ENCODE measurements at regions not wholly inside any gene's neighbourhood (a gene's known extent, or its start where the extent isn't known, plus 50 kb on each side); places are given as distances from the start of the nearest gene placed in this dataset.
"Not testable (repeated sequence)": the region's sequence is repeated elsewhere in the genome, so short reads cannot be mapped to it uniquely, and the experiment has no call there.

DNA sequence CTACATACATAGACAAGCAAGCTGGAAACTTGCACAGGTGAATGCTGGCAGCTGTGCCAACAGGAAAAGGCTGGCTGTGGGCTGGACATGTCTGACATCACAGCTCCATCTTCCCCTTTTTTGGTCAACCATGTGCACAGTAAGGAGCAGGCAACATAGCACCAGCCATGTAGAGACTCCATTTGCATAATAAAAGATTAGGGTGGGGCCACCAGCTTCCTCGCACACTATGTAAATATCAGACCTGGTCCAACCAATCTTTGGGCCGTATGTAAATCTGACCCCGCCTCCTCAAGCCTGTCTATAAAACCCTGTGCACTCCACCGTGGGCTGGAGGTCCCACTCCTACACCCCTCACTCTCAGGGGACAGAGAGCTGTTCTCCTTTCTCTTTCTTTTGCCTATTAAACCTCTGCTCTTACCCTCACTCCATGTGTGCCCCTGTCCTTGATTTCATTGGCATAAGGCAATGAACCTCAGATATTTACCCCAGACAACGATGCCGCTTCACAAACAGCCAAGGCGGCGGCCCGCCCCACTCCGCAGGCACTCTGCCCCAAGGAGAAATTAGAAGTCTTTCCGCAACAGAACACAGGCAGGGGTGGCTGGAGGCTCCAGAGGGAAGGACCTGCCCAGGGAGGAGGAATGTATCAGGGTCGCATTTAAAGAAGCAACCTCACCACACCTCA is 862.2 kb downstream of the TRIML1 start:
- DNase-seq: no peak
- peaks cover 0 to 4% (median 0%) of the 10 kb centered on the region in 7 donors for H3K27me3 ChIP-seq
- ATAC-seq: no peak
- H3K9me3 ChIP-seq: peaks cover 0 to 19% (median 0%) of the 10 kb centered on the region in 11 donors
- no peak overlapping the region for H3K4me3 ChIP-seq
- no peak overlapping the region for H3K27ac ChIP-seq
- WGBS, 2 donors: 93 to 96% methylated on average over 12 of the region's 12 CpGs
- intact Hi-C loops (cut with DNase I): no loop called here
- TF ChIP-seq, protein P1, sequence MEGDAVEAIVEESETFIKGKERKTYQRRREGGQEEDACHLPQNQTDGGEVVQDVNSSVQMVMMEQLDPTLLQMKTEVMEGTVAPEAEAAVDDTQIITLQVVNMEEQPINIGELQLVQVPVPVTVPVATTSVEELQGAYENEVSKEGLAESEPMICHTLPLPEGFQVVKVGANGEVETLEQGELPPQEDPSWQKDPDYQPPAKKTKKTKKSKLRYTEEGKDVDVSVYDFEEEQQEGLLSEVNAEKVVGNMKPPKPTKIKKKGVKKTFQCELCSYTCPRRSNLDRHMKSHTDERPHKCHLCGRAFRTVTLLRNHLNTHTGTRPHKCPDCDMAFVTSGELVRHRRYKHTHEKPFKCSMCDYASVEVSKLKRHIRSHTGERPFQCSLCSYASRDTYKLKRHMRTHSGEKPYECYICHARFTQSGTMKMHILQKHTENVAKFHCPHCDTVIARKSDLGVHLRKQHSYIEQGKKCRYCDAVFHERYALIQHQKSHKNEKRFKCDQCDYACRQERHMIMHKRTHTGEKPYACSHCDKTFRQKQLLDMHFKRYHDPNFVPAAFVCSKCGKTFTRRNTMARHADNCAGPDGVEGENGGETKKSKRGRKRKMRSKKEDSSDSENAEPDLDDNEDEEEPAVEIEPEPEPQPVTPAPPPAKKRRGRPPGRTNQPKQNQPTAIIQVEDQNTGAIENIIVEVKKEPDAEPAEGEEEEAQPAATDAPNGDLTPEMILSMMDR (IDR thresholded peaks at IDR 0.05): no peak
- H3K4me1 ChIP-seq: no peaks in the 10 kb centered on the region
- no peaks in the 10 kb centered on the region for H3K36me3 ChIP-seq

DNA sequence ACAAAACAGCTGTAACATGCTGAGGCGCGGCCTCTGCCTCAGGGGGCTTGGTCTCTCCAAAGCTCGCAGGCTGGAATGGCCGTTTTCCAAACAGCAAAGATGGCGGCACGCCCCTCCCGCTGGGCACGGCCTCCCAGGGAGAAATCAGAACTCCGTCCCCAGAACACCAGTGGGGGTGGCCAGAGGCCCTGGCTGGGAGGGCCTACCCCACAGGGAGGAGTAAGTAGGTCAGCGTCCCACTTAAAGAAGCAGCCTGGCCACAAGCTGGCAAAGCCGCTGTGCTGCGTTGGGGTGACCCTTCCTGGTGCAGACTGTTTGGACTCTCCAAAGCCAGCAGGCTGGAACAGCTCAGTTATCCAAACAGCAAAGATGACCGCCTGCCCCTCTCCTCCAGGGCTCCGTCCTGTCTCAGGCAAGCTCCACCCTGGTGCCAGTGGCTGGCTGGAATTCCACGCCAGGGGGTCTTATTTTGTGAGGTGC is 862.8 kb downstream of the TRIML1 start:
- TF ChIP-seq, protein P1 (IDR thresholded peaks at IDR 0.05): no peak
- no peak for DNase-seq
- Histone ChIP-seq H3K9me3 (peaks cover 0 to 19% (median 0%) of the 10 kb centered on the region in 11 donors), H3K27ac (no peak overlapping the region), H3K4me1 (no peaks in the 10 kb centered on the region), H3K4me3 (no peak overlapping the region), H3K27me3 (peaks cover 0 to 4% (median 0%) of the 10 kb centered on the region in 7 donors), H3K36me3 (no peaks in the 10 kb centered on the region)
- 90 to 93% methylated on average over 15 of the region's 15 CpGs for WGBS, 2 donors
- intact Hi-C loops (cut with DNase I): no loop called here
- ATAC-seq: no peak

DNA sequence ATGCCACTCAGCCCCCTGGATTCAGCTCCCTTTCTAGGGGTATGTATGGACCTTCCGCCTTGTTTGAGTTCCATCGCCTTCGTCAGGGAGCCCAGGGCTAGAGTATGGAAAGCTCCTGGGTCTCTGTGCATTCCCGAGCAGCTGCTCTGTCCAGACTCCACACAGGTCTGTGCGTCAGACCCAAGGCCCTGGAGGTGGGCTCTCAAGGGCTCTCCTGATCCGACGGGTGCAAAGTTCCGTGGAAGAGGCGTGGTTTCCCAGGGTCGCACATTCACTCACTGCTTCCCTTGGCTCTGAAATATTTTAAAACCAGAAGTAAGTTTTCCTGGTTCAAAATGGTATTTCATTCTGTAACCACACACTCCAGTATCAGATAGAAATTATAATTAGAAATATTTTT is 863.2 kb downstream of the TRIML1 start:
- no peak overlapping the region for H3K27ac ChIP-seq
- no peaks in the 10 kb centered on the region for H3K36me3 ChIP-seq
- 91 to 94% methylated on average over 10 of the region's 10 CpGs for WGBS, 2 donors
- DNase-seq: no peak
- ATAC-seq: no peak
- TF ChIP-seq, protein P1 (IDR thresholded peaks at IDR 0.05): no peak
- intact Hi-C loops (cut with DNase I): no loop called here
- no peaks in the 10 kb centered on the region for H3K4me1 ChIP-seq
- peaks cover 0 to 19% (median 0%) of the 10 kb centered on the region in 11 donors for H3K9me3 ChIP-seq
- peaks cover 0 to 4% (median 0%) of the 10 kb centered on the region in 7 donors for H3K27me3 ChIP-seq
- no peak overlapping the region for H3K4me3 ChIP-seq

DNA sequence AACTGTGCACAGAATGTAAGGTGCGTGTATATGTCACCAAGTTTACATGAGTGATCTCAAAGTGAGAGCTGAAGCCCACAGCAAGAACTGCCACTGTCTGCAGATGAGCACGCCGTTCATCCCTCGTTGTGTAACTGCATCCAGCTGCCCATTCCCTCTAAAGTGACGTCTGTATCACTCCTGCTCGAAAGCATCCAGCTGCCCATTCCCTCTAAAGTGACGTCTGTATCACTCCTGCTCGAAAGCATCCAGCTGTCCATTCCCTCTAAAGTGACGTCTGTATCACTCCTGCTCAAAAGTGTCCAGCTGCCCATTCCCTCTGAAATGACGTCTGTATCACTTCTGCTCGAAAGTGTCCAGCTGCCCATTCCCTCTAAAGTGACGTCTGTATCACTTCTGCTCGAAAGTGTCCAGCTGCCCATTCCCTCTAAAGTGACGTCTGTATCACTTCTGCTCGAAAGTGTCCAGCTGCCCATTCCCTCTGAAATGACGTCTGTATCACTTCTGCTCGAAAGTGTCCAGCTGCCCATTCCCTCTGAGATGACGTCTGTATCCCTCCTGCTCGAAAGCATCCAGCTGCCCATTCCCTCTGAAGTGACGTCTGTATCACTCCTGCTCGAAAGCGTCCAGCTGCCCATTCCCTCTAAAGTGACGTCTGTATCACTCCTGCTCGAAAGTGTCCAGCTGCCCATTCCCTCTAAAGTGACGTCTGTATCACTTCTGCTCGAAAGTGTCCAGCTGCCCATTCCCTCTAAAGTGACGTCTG is 871.4 kb downstream of the TRIML1 start:
- DNase-seq; H3K27ac ChIP-seq; H3K27me3 ChIP-seq; H3K4me3 ChIP-seq; intact Hi-C loops (cut with DNase I); H3K4me1 ChIP-seq; H3K36me3 ChIP-seq; H3K9me3 ChIP-seq; ATAC-seq: not testable (repeated sequence)
- WGBS, 2 donors: 73 to 75% methylated on average over 19 to 24 of the region's 27 CpGs
